SIG-M5 treated with dmso at 0.1 percent for 504 hours (cell line): ENCODE measurements at regions not wholly inside any gene's neighbourhood (a gene's known extent, or its start where the extent isn't known, plus 50 kb on each side); places are given as distances from the start of the nearest gene placed in this dataset.
A peak's percentile ranks its signal among the peaks of the same experiment; 100 is the strongest.
"Not testable (repeated sequence)": the region's sequence is repeated elsewhere in the genome, so short reads cannot be mapped to it uniquely, and the experiment has no call there.

Experiments
- DNase-seq: peaks from one replicate; lab custom pipeline; 2025; ENCODE audit not compliant: unreplicated experiment; lab: John Stamatoyannopoulos, UW

DNA sequence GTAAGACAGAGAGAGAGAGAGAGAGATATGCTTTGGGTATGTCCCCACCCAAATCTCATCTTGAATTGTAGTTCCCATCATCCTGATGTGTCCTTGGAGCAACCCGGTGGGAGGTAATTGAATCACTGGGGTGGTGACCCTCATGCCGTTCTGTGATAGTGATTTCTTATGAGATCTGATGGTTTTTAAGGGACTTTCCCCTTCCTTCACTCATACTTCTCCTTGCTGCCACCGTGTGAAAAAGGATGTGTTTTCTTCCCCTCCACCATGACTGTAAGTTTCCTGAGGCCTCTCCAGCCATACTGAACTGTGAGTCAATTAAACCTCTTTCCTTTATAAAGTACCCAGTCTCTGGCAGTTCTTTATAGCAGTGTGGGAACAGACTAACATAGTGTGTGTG lies 60.3 kb downstream of the EOMES start:
- DNase-seq: no peak

GRCh38 chr3:27659279-27660021 lies 62.7 kb downstream of the EOMES start:
- DNase-seq: peak; percentile 32

DNA sequence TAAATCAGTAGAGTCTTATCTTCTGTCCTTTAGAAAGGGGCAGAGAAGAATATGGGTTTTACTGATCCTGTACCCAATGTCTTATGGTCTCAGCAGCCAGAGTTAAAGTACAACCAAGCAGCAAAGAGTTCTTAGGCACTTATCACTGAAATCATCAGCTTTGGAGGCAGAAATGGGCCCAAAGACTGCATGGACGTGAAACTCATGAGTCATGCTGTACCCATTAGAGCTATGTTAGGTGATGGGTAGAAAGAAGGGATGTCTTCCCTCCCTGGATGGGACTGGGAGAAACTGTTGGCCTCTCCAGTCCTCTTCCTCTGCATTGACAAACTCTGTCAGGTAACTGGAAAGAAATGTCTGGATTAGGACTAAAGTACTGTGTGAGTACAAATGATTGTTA lies 63.4 kb downstream of the EOMES start:
- DNase-seq: no peak

DNA sequence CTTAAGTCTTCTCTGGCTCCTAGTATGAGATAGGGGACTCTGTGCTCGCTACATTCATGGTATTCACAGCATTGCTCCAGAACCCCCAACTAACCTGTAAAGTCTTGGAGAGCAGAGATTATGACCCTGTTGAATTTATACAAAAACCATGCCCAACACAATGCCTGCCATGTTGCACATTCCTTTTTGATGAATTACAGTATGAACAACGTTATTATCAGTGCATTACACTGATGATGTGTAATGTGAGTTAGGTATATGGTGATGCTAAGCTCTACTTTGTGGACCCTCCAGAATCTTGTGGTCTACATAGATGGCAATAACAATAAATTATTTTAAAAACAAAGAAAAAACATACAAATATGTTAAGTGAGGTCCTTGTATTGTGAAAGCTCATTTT lies 64.3 kb downstream of the EOMES start:
- DNase-seq: no peak

DNA sequence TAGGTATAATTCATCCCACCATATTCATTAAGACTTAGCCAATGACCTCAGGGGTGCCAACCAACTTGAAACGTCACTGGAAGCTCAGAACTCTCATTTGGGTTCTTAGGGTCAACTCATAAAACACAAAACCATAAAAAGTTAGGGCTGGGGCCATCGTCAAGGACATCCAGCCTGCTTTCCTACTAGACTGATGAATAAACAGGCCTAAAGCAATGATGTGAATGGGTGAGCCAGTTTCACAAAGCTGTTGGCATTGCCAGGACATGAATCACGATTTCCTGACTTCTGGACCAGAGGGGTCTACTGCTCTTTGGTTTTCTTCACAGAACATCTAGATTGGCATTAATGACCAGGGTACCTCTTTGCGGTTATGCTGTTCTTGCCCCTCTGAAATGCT lies 64.7 kb downstream of the EOMES start:
- no peak for DNase-seq

DNA sequence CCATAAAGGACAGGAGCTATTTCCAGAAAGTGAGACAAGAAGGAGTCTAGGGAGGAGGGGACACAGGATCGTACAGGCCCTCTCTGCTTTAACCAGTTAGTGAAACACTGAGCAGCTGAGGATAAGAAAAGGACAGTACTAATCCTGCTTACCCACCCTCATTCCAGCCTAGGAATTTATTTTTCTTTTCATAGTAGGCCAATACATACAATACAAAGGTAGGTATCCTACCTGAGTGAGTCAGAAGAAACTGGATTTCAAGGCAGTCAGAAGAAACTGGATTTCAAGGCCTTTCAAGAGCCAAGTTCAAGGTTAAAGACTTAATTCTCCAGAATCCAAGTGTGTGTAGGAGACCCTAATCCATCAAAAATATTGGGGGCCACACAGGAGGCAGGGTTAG lies 65.3 kb downstream of the EOMES start:
- no peak for DNase-seq

DNA sequence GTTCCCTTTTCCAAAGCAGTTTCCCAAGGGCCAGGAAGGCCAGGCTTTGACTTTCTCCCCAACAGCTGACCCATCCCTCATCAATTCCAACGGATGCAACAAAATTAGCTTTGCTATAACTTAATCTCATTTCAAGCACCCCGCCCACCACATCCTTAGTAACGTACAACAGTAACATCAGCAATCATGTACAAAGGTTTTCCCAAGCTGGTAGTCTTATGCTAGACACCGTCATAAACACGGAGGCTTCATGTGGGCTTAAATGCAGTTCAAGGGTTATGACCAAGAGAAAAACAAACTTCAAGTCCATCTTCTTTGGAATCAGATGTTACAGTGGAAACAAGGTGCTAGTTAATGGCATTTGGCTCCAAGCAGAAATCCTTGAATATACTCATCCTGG lies 66.6 kb downstream of the EOMES start:
- DNase-seq: no peak

- no peak for DNase-seq
Measured at GRCh38 chr3:27653803-27654558, 68.1 kb downstream of the EOMES start.

DNA sequence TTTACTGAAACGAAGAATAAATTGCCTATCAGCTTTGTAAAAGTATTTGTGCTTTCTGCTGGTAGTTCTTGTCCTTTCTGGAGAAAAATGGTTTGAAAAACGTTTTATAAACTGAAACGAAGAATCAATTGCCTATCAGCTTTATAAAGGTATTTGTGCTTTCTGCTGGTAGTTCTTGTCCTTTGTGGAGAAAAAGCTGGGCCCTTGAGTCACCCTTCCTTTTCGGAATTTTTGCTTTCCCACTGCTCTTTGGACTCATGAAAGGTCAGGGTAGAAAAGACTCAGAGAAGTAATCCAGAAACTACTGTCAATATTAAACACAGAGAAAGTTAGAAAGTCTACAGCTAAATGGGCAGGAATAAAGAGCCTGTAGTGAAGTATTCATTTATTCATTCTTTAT lies 72.8 kb downstream of the EOMES start:
- DNase-seq: no peak

GRCh38 chr3:27646896-27647295 lies 75.2 kb downstream of the EOMES start:
- no peak for DNase-seq

DNA sequence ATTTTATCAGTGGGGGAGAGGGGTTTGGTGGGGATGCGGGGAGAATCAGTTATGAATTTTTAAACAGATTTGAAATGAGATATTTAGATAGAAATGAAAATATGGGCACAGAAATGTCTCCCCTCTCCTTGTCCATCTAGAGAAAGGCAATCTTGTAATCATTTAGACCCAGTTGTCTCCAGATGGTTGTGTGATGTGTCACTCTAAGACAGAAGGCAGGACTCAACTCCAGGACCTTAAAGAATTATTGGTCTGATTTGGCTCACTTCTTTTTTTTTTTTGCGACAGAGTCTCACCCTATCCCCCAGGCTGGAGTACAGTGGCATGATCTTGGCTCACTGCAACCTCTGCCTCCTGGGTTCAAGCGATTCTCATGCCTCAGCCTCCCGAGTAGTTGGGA lies 77.2 kb downstream of the EOMES start:
- DNase-seq: no peak

GRCh38 chr3:27643355-27643754 lies 78.8 kb downstream of the EOMES start:
- no peak for DNase-seq

- no peak for DNase-seq
Measured at GRCh38 chr3:27642796-27643195, 79.3 kb downstream of the EOMES start.

DNA sequence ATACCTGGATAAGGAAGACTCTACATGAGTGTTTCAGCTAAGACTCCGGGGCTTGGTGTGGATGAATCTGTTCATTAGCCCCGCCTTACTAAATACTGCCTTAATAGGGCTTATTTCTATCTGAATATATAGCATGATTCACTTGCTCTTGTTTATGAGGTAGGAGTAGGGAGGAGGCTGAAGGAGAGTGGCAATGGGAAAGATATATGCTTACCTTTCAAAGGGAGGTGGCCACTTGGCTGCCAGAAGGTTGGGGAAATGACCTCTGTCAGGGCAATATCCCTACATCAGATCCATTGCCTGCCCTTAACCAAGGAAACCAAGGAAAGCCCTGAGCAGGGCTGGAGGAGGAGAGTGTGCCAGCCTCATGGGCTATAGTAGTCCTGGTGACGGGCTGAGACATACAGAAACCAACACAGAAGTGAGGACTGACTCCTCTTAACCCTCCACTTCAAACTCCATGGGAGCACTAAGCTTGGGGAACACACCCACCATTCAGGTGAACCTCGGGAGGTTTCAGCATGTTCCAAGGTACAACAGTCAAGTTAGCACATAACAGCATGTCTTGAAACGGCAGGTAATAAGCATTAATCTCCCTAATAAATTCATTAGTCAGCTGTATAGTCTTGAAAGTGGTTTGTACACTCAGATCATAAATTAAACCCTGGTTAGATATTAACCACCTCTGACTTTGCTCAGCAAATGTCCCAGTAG lies 80.1 kb downstream of the EOMES start:
- no peak for DNase-seq

GRCh38 chr3:27641271-27641800 lies 80.8 kb downstream of the EOMES start:
- no peak for DNase-seq

- peak; percentile 77 for DNase-seq
Measured at GRCh38 chr3:27639271-27639670, 82.9 kb downstream of the EOMES start.

- DNase-seq: no peak
Measured at GRCh38 chr3:27638594-27638993, 83.5 kb downstream of the EOMES start.

DNA sequence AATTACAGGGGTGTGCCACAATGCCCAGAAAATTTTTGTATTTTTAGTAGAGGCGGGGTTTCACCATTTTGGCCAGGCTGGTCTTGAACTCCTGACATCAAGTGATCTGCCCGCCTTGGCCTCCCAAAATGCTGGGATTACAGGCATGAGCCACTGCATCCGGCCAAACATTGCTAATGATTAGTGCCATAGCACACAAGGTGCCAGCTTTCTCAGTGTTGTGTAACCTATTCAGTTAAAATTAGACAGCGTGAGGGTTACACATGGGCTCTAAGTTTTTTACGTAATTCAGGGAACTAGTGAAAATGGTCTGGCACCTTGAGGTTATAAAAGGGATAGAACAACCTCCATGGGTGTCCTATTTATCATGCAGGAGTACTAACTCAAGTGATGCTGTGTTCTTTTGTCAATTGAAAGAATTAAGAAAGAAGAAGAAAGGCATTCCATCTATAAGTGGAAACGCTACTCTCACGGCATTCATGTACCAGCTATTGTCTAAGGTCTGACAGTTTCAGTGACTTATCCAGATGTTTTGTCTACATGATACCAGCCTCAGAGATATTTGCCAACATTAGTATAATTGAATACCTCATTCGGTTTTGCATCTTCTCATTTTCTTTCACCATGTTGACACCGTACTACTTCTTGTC lies 84.7 kb downstream of the EOMES start:
- DNase-seq: peak; percentile 72

DNA sequence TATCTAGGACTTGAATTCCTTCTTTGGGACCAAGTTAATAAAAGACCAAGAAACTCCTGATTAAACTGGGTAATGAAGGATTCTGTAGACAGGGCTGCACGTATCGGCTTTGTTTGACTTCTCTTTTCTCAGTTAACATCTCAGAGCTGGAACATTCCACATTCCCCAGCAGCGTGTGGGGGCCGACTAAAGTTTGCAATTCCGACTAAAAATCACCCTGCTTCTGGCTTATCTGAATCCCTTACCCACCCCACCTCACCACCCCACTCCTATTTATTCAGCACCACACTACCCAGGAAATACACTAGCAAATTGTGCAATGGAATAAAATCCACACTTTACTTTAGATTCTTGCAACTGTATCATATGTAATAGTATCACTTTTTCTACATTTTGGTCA lies 87.1 kb downstream of the EOMES start:
- DNase-seq: not testable (repeated sequence)

- peak; percentile 38 for DNase-seq
Measured at GRCh38 chr3:27633224-27633545, 88.9 kb downstream of the EOMES start.

DNA sequence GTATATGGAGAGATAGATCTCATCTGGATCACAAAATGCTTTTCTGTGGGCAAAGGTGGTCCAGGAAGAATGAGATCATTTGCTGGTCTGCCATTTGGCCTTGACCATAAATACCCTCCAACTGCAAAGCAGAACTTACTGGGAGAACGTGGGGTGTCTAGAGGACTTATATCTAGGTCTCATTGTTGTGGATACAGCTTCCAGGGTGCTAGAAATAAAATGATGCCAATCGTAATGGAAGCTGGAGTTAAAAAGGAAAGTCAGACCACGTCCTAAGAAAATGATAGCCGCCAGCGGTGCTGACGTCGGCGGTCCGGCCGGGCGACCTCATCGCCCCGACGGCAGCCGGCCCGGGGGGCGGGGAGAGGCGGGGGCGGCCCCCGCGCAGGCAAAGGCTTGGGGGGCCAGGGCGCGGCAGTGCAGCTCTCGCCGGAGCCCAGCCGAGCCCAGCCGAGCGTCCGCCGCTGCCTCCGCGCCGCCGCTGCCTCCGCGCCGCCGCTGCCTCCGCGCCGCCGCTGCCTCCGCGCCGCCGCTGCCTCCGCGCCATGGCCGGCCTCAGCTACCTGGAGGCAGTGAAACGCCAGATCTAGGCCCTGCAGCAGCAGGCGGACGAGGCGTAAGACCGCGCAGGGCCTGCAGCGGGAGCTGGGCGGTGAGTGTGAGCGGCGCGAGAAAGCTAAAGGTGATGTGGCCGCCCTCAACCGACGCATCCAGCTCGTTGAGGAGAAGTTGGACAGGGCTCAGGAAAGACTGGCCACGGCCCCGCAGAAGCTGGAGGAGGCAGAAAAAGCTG lies 89.5 kb downstream of the EOMES start:
- peak; percentile 24 for DNase-seq
